Pons (tissue), 1 donor: ENCODE measurements at regions not wholly inside any gene's neighbourhood (a gene's known extent, or its start where the extent isn't known, plus 50 kb on each side); places are given as distances from the start of the nearest gene placed in this dataset.

Experiments
- DNase-seq: peaks from one replicate; pipeline ENCODE4 v3.0.0-alpha.2; 2016; ENCODE audit warnings: low spot score

GRCh38 chr12:88310666-88311065, 168.6 kb downstream of the TMTC3 start:
- DNase-seq = no peak

GRCh38 chr12:88313554-88313953, 171.4 kb downstream of the TMTC3 start:
- DNase-seq = no peak

GRCh38 chr12:88314706-88315105, 172.6 kb downstream of the TMTC3 start:
- DNase-seq = no peak

GRCh38 chr12:88318726-88319125, 176.6 kb downstream of the TMTC3 start:
- DNase-seq = no peak

- DNase-seq = no peak
Observed at GRCh38 chr12:88325076-88325815, 183.1 kb downstream of the TMTC3 start.

- no peak for DNase-seq
Observed at GRCh38 chr12:88325816-88326189, 183.7 kb downstream of the TMTC3 start.

GRCh38 chr12:88327276-88327675, 185.2 kb downstream of the TMTC3 start:
- no peak for DNase-seq

- no peak for DNase-seq
Observed at GRCh38 chr12:88328090-88328489, 186.0 kb downstream of the TMTC3 start.

- no peak for DNase-seq
Observed at GRCh38 chr12:88329833-88330232, 187.7 kb downstream of the TMTC3 start.

GRCh38 chr12:88334271-88334670, 192.2 kb downstream of the TMTC3 start:
- DNase-seq = no peak

GRCh38 chr12:88336076-88336739, 194.1 kb downstream of the TMTC3 start:
- no peak for DNase-seq

GRCh38 chr12:88338486-88338885, 196.4 kb downstream of the TMTC3 start:
- no peak for DNase-seq

- no peak for DNase-seq
Observed at GRCh38 chr12:88339254-88339949, 197.3 kb downstream of the TMTC3 start.

GRCh38 chr12:88339966-88340365, 197.9 kb downstream of the TMTC3 start:
- DNase-seq = no peak

- no peak for DNase-seq
Observed at GRCh38 chr12:88342251-88342806, 200.2 kb downstream of the TMTC3 start.

- no peak for DNase-seq
Observed at GRCh38 chr12:88351146-88351545, 209.0 kb downstream of the TMTC3 start.

- DNase-seq = no peak
Observed at GRCh38 chr12:88354691-88355090, 212.6 kb downstream of the TMTC3 start.

GRCh38 chr12:88360343-88360742, 218.2 kb downstream of the TMTC3 start:
- DNase-seq = no peak

GRCh38 chr12:88361493-88361892, 218.8 kb downstream of the KITLG start:
- DNase-seq = no peak

- DNase-seq = no peak
Observed at GRCh38 chr12:88362439-88362838, 217.8 kb downstream of the KITLG start.

GRCh38 chr12:88365403-88365802, 214.9 kb downstream of the KITLG start:
- no peak for DNase-seq

GRCh38 chr12:88366101-88366500, 214.2 kb downstream of the KITLG start:
- DNase-seq = no peak

- no peak for DNase-seq
Observed at GRCh38 chr12:88367231-88367630, 213.0 kb downstream of the KITLG start.
